Transverse colon (tissue), 4 donors: ENCODE measurements at regions not wholly inside any gene's neighbourhood (a gene's known extent, or its start where the extent isn't known, plus 50 kb on each side); places are given as distances from the start of the nearest gene placed in this dataset.

Source experiments
- CTCF ChIP-seq, 5 experiments: fragments of 200-600 bp in 3 of 5; fragments of 450-650 bp in 2 of 5; sonication (generic) in 3 of 5; IDR thresholded peaks; 1 replicate in 2 of 5; 2 replicates in 3 of 5; pipeline ENCODE4 v1.5.1; 2016 to 2017; ENCODE audit warnings: antibody characterized with exemption in 5 of 5, inconsistent platforms in 3 of 5, mild to moderate bottlenecking in 2 of 5, moderate library complexity in 1 of 5
- POLR2AphosphoS5 ChIP-seq, 3 donors: sonication (generic); formaldehyde crosslinking; IDR thresholded peaks; one replicate each; pipeline ENCODE4 v1.6.1; 2016; ENCODE audit warnings: antibody characterized with exemption in 3 of 3

- TF ChIP-seq CTCF (IDR thresholded peaks at IDR 0.05) (no peak), POLR2AphosphoS5 (IDR thresholded peaks at IDR 0.05) (no peak)
Measured at GRCh38 chr13:40337651-40338050, 328.8 kb downstream of the FOXO1 start.
